HepG2 (cell line): ENCODE measurements at regions not wholly inside any gene's neighbourhood (a gene's known extent, or its start where the extent isn't known, plus 50 kb on each side); places are given as distances from the start of the nearest gene placed in this dataset.

Source experiments
- ATAC-seq: fragments of 200-7000 bp; cut with Tn5 transposase; 3 replicates; pipeline ENCODE4 v1.9.1; 2020; ENCODE audit warnings: mild to moderate bottlenecking, moderate library complexity
- BruUV-seq: library from RNA; stranded (reverse); fragments of 400-500 nt; replicated peaks from 2 replicates; lab custom pipeline; 2021; lab: Mats Ljungman, UMichigan
- CTCF ChIA-PET: fragments of 300-600 bp; formaldehyde crosslinking; extraction: SDS; loops from one replicate; lab custom pipeline; 2021; ENCODE audit warnings: low total read pairs, inconsistent platforms, low intra/inter-chr PET ratio; lab: Yijun Ruan, JAX
- POLR2A ChIA-PET: fragments of 350-600 bp; sonication (Branson Sonifier 250); formaldehyde crosslinking; loops from one replicate; lab custom pipeline; 2020; ENCODE audit warnings: antibody characterized with exemption, inconsistent platforms; lab: Yijun Ruan, JAX
- DNase-seq: peaks from one replicate; pipeline ENCODE4 v3.0.0-alpha.2; 2015; ENCODE audit warnings: low spot score
- FAIRE-seq: peaks from 3 replicates; lab custom pipeline; 2011; peaks lifted over from hg19 to GRCh38; lab: Jason Lieb, UNC
- H2AFZ ChIP-seq: one replicate; pipeline ENCODE4 v1.6.1; 2011; ENCODE audit warnings: low read length, inconsistent platforms
- H3K27ac ChIP-seq: fragments of 300-600 bp; 3 replicates; pipeline ENCODE4 v1.8.0; 2011; ENCODE audit warnings: mixed run types, mild to moderate bottlenecking, mixed read lengths, low read length, inconsistent platforms; ENCODE audit not compliant: insufficient read depth; ENCODE audit errors: extremely low read length
- H3K27me3 ChIP-seq, 2 experiments: fragments of 200-600 bp in 1 of 2; 2 replicates in 1 of 2; 3 replicates in 1 of 2; pipeline versions ENCODE4 v1.6.0 to v1.8.0; 2011; ENCODE audit warnings: low read length in 2 of 2, mild to moderate bottlenecking in 2 of 2, moderate library complexity in 2 of 2, inconsistent platforms in 1 of 2; ENCODE audit not compliant: insufficient read depth in 2 of 2, control insufficient read depth in 1 of 2
- H3K36me3 ChIP-seq, 2 experiments: fragments of 200-600 bp in 1 of 2; replicated peaks in 1 of 2; 2 replicates in 1 of 2; 3 replicates in 1 of 2; pipeline versions ENCODE4 v1.5.1 to v1.8.0; 2011; ENCODE audit warnings: low read length in 2 of 2, inconsistent platforms in 1 of 2; ENCODE audit not compliant: insufficient read depth in 2 of 2, control insufficient read depth in 1 of 2
- H3K4me1 ChIP-seq: 2 replicates; pipeline ENCODE4 v1.5.1; 2012; ENCODE audit warnings: low read length, inconsistent platforms; ENCODE audit not compliant: insufficient read depth
- H3K4me2 ChIP-seq: 2 replicates; pipeline ENCODE4 v1.6.0; 2011; ENCODE audit warnings: low read depth, low read length, inconsistent platforms
- H3K4me3 ChIP-seq, 3 experiments: fragments of 200-600 bp in 1 of 3; sonication (generic), shearing (Covaris generic) in 1 of 3; replicated peaks in 1 of 3; 2 replicates each; pipeline ENCODE4 v1.5.1; 2011 to 2016; ENCODE audit warnings: low read length in 3 of 3, inconsistent platforms in 2 of 3, low read depth in 2 of 3, mild to moderate bottlenecking in 2 of 3, control low read depth in 1 of 3, mixed read lengths in 1 of 3; ENCODE audit not compliant: insufficient read depth in 1 of 3
- H3K79me2 ChIP-seq: one replicate; pipeline ENCODE4 v1.6.1; 2011; ENCODE audit warnings: low read length, inconsistent platforms; ENCODE audit not compliant: insufficient read depth
- H3K9ac ChIP-seq: 2 replicates; pipeline ENCODE4 v1.6.0; 2011; ENCODE audit warnings: mild to moderate bottlenecking, low read depth, low read length, inconsistent platforms; ENCODE audit not compliant: insufficient read depth
- H3K9me3 ChIP-seq: 2 replicates; pipeline ENCODE4 v1.5.1; 2012; ENCODE audit warnings: mild to moderate bottlenecking, low read length
- H4K20me1 ChIP-seq: 2 replicates; pipeline ENCODE4 v1.6.0; 2011; ENCODE audit warnings: inconsistent platforms, mild to moderate bottlenecking, low read length, moderate library complexity; ENCODE audit not compliant: insufficient read depth
- ARID5B ChIP-seq: IDR thresholded peaks from 2 replicates; pipeline ENCODE4 v1.4.0; 2020; ENCODE audit warnings: mild to moderate bottlenecking, missing genetic modification reagents
- ERF ChIP-seq: IDR thresholded peaks from 2 replicates; pipeline ENCODE4 v1.6.1; 2018; ENCODE audit warnings: missing biosample characterization, missing genetic modification reagents
- MED1 ChIP-seq: sonication (generic); formaldehyde crosslinking; IDR thresholded peaks from 2 replicates; pipeline ENCODE4 v1.4.0; 2020; ENCODE audit warnings: missing genetic modification reagents
- MIER3 ChIP-seq: IDR thresholded peaks from 2 replicates; pipeline ENCODE4 v1.6.1; 2016; ENCODE audit warnings: missing compliant biosample characterization, borderline replicate concordance
- MIXL1 ChIP-seq: IDR thresholded peaks from 2 replicates; pipeline ENCODE4 v1.6.1; 2016
- PATZ1 ChIP-seq: sonication (generic); formaldehyde crosslinking; IDR thresholded peaks from 2 replicates; pipeline ENCODE4 v1.4.0; 2020; ENCODE audit warnings: missing genetic modification reagents
- PRDM15 ChIP-seq: sonication (generic); formaldehyde crosslinking; IDR thresholded peaks from 2 replicates; pipeline ENCODE4 v1.4.0; 2020; ENCODE audit warnings: missing genetic modification reagents
- RBAK ChIP-seq: sonication (generic); formaldehyde crosslinking; IDR thresholded peaks from 2 replicates; pipeline ENCODE4 v1.5.1; 2020; ENCODE audit warnings: mild to moderate bottlenecking, missing genetic modification reagents
- RXRB ChIP-seq: IDR thresholded peaks from 2 replicates; pipeline ENCODE4 v1.6.1; 2016; ENCODE audit warnings: borderline replicate concordance, missing genetic modification reagents, missing compliant biosample characterization
- SMC3 ChIP-seq: IDR thresholded peaks from 2 replicates; pipeline ENCODE4 v1.6.1; 2011; ENCODE audit warnings: low read length, improper control_type of control experiment
- STAG1 ChIP-seq: sonication (generic); formaldehyde crosslinking; IDR thresholded peaks from 2 replicates; pipeline ENCODE4 v1.4.0; 2020; ENCODE audit warnings: missing genetic modification reagents
- TEAD3 ChIP-seq: optimal IDR thresholded peaks from 2 replicates; pipeline ENCODE3; 2016; ENCODE audit warnings: borderline replicate concordance
- WIZ ChIP-seq: sonication (generic); formaldehyde crosslinking; IDR thresholded peaks from 2 replicates; pipeline ENCODE4 v1.5.1; 2020; ENCODE audit warnings: mild to moderate bottlenecking, missing genetic modification reagents
- ZNF781 ChIP-seq: sonication (generic); formaldehyde crosslinking; IDR thresholded peaks from 2 replicates; pipeline ENCODE4 v1.5.1; 2020; ENCODE audit warnings: borderline replicate concordance, mild to moderate bottlenecking, missing genetic modification reagents; ENCODE audit errors: not compliant biosample characterization
- WGBS: methylation state at CpG from one replicate; pipeline ENCODE4 v1.1.6; 2017; ENCODE audit warnings: low lambda C conversion rate; 5-methylcytosine and 5-hydroxymethylcytosine counted together
- in situ Hi-C: cut with HindIII; loops from 2 replicates; pipeline ENCODE4 v1.10.0; 2017; ENCODE audit warnings: low pct_unique_long_range_greater_than_20kb; ENCODE audit not compliant: extremely low pct_ligation_motif_present
- intact Hi-C: fragments of 100-400 bp; cut with micrococcal nuclease; formaldehyde crosslinking; loops from one replicate; pipeline ENCODE4 v1.10.0; 2022; ENCODE audit not compliant: unreplicated experiment

- DNase-seq, result peak; percentile 64
- Histone ChIP-seq H3K9ac (no peak overlapping the region), H3K4me1 (peaks cover 11% of the 10 kb centered on the region), H3K36me3 (no peaks in the 10 kb centered on the region), H3K9me3 (no peaks in the 10 kb centered on the region), H3K27me3 (no peaks in the 10 kb centered on the region), H3K27ac (no peak overlapping the region), H3K4me3 (no peak overlapping the region), H3K79me2 (no peaks in the 10 kb centered on the region), H4K20me1 (no peaks in the 10 kb centered on the region), H3K4me2 (no peak overlapping the region), H2AFZ (no peak overlapping the region)
- BruUV-seq, result no TSS peak
- in situ Hi-C loops, result no loop called here
- WGBS, result 32% methylated on average over 5 of the region's 5 CpGs
- intact Hi-C loops, result loop anchor here (1.0 to 5.0 kb wide), 3 partner anchors 73 to 165 kb away; no protein-coding TSS in a partner anchor
- FAIRE-seq, result peak; percentile 78
- peak; percentile 92 for ATAC-seq
- POLR2A ChIA-PET, result interaction anchor here (1.2 kb wide), 1 partner anchor 164 kb away, joined by 3 read pairs; no protein-coding TSS in a partner anchor
- CTCF ChIA-PET, result interaction anchor here (0.6 to 2.3 kb wide), 4 partner anchors 111 to 214 kb away, joined by 3 to 25 read pairs (median 6); partner anchors contain the start of gene CEMIP2
- peak; percentile 45; the same call in 1 of the 2 replicates for TF ChIP-seq ERF (CRISPR knock-in tag)
- TF ChIP-seq WIZ (CRISPR knock-in tag), result no peak
- peak; percentile 97 for TF ChIP-seq SMC3
- TF ChIP-seq STAG1 (CRISPR knock-in tag), result peak; percentile 94
- peak; percentile 12 for TF ChIP-seq TEAD3 (CRISPR knock-in tag)
- TF ChIP-seq RBAK (CRISPR knock-in tag), result no peak
- no peak for TF ChIP-seq ZNF781 (CRISPR knock-in tag)
- 0 out of 2 replicates have a peak, but pooled peaks have one; percentile 21 for TF ChIP-seq MED1 (CRISPR knock-in tag)
- TF ChIP-seq MIXL1, result peak; percentile 44; the same call in 1 of the 2 replicates
- 0 out of 2 replicates have a peak, but pooled peaks have one; percentile 27 for TF ChIP-seq MIER3
- peak; percentile 37; the same call in 1 of the 2 replicates for TF ChIP-seq RXRB (CRISPR knock-in tag)
- 0 out of 2 replicates have a peak, but pooled peaks have one; percentile 15 for TF ChIP-seq PATZ1 (CRISPR knock-in tag)
- no peak for TF ChIP-seq PRDM15 (CRISPR knock-in tag)
- TF ChIP-seq ARID5B (CRISPR knock-in tag), result peak; percentile 19; the same call in 1 of the 2 replicates
Measured at GRCh38 chr9:71604197-71605063, 163.9 kb downstream of the CEMIP2 start.
